GM23338 (cell line): ENCODE measurements at regions not wholly inside any gene's neighbourhood (a gene's known extent, or its start where the extent isn't known, plus 50 kb on each side); places are given as distances from the start of the nearest gene placed in this dataset.

Experiments
- ATAC-seq: fragments of 200-7000 bp; cut with Tn5 transposase; 3 replicates; pipeline ENCODE4 v1.9.1; 2020
- DNase-seq: peaks from one replicate; pipeline ENCODE4 v3.0.0-alpha.2; 2015; ENCODE audit warnings: low spot score
- H2AFZ ChIP-seq: fragments of 200-600 bp; sonication (generic); 2 replicates; pipeline ENCODE4 v1.8.0; 2016; ENCODE audit warnings: antibody characterized with exemption, mild to moderate bottlenecking, moderate library complexity
- H3F3A ChIP-seq: fragments of 200-600 bp; sonication (generic); replicated peaks from 2 replicates; pipeline ENCODE4 v1.8.0; 2017; ENCODE audit warnings: antibody characterized with exemption, mixed run types, low read depth
- H3K27ac ChIP-seq: fragments of 200-600 bp; sonication (generic); 2 replicates; pipeline ENCODE4 v1.6.1; 2016; ENCODE audit warnings: low read depth
- H3K27me3 ChIP-seq: fragments of 200-600 bp; sonication (generic); 2 replicates; pipeline ENCODE4 v1.8.0; 2016; ENCODE audit warnings: mild to moderate bottlenecking, mixed run types, moderate library complexity; ENCODE audit not compliant: insufficient read depth
- H3K36me3 ChIP-seq: fragments of 200-600 bp; sonication (generic); 2 replicates; pipeline ENCODE4 v1.8.0; 2016; ENCODE audit warnings: mild to moderate bottlenecking; ENCODE audit not compliant: insufficient read depth
- H3K4me1 ChIP-seq: fragments of 200-600 bp; sonication (generic); 2 replicates; pipeline ENCODE4 v1.8.0; 2016; ENCODE audit warnings: mild to moderate bottlenecking, moderate library complexity; ENCODE audit not compliant: insufficient read depth
- H3K4me2 ChIP-seq: fragments of 200-600 bp; sonication (generic); 2 replicates; pipeline ENCODE4 v1.7.1; 2017; ENCODE audit warnings: mixed run types
- H3K4me3 ChIP-seq: fragments of 200-600 bp; sonication (generic); 2 replicates; pipeline ENCODE4 v1.6.1; 2016; ENCODE audit warnings: mixed run types
- H3K79me2 ChIP-seq: fragments of 200-600 bp; sonication (generic); replicated peaks from 2 replicates; pipeline ENCODE4 v1.8.0; 2017; ENCODE audit warnings: mild to moderate bottlenecking; ENCODE audit not compliant: insufficient read depth
- H3K9me2 ChIP-seq: fragments of 200-600 bp; sonication (generic); 2 replicates; pipeline ENCODE4 v1.8.0; 2017; ENCODE audit not compliant: insufficient read depth
- H4K20me1 ChIP-seq: fragments of 200-600 bp; sonication (generic); replicated peaks from 2 replicates; pipeline ENCODE4 v1.8.0; 2017; ENCODE audit warnings: mild to moderate bottlenecking; ENCODE audit not compliant: insufficient read depth
- H3K27ac Mint-ChIP-seq: 2 replicates; pipeline ENCODE4 v1.8.0; 2020; ENCODE audit warnings: inconsistent platforms, mild to moderate bottlenecking, moderate library complexity, mixed read lengths
- H3K27me3 Mint-ChIP-seq: 3 replicates; pipeline ENCODE4 v1.8.0; 2022; ENCODE audit warnings: low read depth, mild to moderate bottlenecking, moderate library complexity, mixed read lengths, inconsistent platforms; ENCODE audit not compliant: insufficient read depth, poor library complexity
- H3K36me3 Mint-ChIP-seq: 3 replicates; pipeline ENCODE4 v1.8.0; 2021; ENCODE audit warnings: low read depth, mild to moderate bottlenecking, inconsistent platforms, moderate library complexity, mixed read lengths
- H3K4me1 Mint-ChIP-seq: 3 replicates; pipeline ENCODE4 v1.8.0; 2020; ENCODE audit warnings: mild to moderate bottlenecking, inconsistent platforms, mixed read lengths
- H3K4me3 Mint-ChIP-seq: 3 replicates; pipeline ENCODE4 v1.8.0; 2021; ENCODE audit warnings: moderate library complexity, mild to moderate bottlenecking, inconsistent platforms, mixed read lengths
- H3K9me3 Mint-ChIP-seq: 3 replicates; pipeline ENCODE4 v1.8.0; 2020; ENCODE audit warnings: moderate library complexity, mild to moderate bottlenecking, inconsistent platforms, mixed read lengths
- CREB1 ChIP-seq: fragments of 250-450 bp; sonication (Bioruptor Pico); IDR thresholded peaks from 2 replicates; pipeline ENCODE4 v1.5.0; 2020; ENCODE audit warnings: low read depth, mild to moderate bottlenecking, moderate library complexity
- CTCF ChIP-seq, 2 experiments: fragments of 200-600 bp in 1 of 2; sonication (generic) in 1 of 2; conservative IDR thresholded peaks; 2 replicates each; pipeline versions ENCODE4 v1.5.1 to v1.6.1; 2016 to 2017; ENCODE audit warnings: antibody characterized with exemption in 2 of 2, low read depth in 2 of 2, mild to moderate bottlenecking in 2 of 2, moderate library complexity in 1 of 2
- ETS1 ChIP-seq: IDR thresholded peaks from 2 replicates; pipeline ENCODE4 v1.6.1; 2016; ENCODE audit warnings: antibody characterized with exemption
- EZH2 ChIP-seq: fragments of 200-600 bp; sonication (generic); IDR thresholded peaks from one replicate; pipeline ENCODE4 v1.8.0; 2017; ENCODE audit warnings: antibody characterized with exemption, mild to moderate bottlenecking, low read depth; ENCODE audit not compliant: unreplicated experiment
- EZH2phosphoT487 ChIP-seq: fragments of 200-600 bp; sonication (generic); IDR thresholded peaks from one replicate; pipeline ENCODE4 v1.8.1; 2018; ENCODE audit warnings: antibody characterized with exemption; ENCODE audit not compliant: unreplicated experiment
- JUNB ChIP-seq: IDR thresholded peaks from one replicate; pipeline ENCODE4 v1.6.1; 2016; ENCODE audit warnings: antibody characterized with exemption; ENCODE audit not compliant: unreplicated experiment
- NANOG ChIP-seq: IDR thresholded peaks from 2 replicates; pipeline ENCODE4 v1.6.1; 2016; ENCODE audit warnings: antibody characterized with exemption, borderline replicate concordance
- POLR2AphosphoS5 ChIP-seq: IDR thresholded peaks from 2 replicates; pipeline ENCODE4 v1.6.1; 2016; ENCODE audit warnings: antibody characterized with exemption, low read depth
- REST ChIP-seq: IDR thresholded peaks from one replicate; pipeline ENCODE4 v1.6.1; 2018; ENCODE audit warnings: antibody characterized with exemption; ENCODE audit not compliant: unreplicated experiment
- STAT1 ChIP-seq: IDR thresholded peaks from one replicate; pipeline ENCODE4 v1.6.1; 2016; ENCODE audit warnings: antibody characterized with exemption; ENCODE audit not compliant: unreplicated experiment
- ZNF114 ChIP-seq: fragments of 250-450 bp; sonication (Bioruptor Pico); IDR thresholded peaks from 2 replicates; pipeline ENCODE4 v1.5.0; 2020; ENCODE audit warnings: mild to moderate bottlenecking, moderate library complexity
- ZNF331 ChIP-seq: fragments of 250-450 bp; sonication (Bioruptor Pico); IDR thresholded peaks from 2 replicates; pipeline ENCODE4 v1.5.0; 2020; ENCODE audit warnings: low read depth, mild to moderate bottlenecking, moderate library complexity
- ZNF462 ChIP-seq: fragments of 250-450 bp; sonication (Bioruptor Pico); IDR thresholded peaks from 2 replicates; pipeline ENCODE4 v1.5.0; 2020; ENCODE audit warnings: mild to moderate bottlenecking, moderate library complexity

- Histone ChIP-seq H3K79me2 (no peaks in the 10 kb centered on the region), H3K36me3 (no peaks in the 10 kb centered on the region), H3K9me2 (no peaks in the 10 kb centered on the region), H3K27me3 (no peaks in the 10 kb centered on the region), H4K20me1 (no peaks in the 10 kb centered on the region), H3K4me2 (no peak overlapping the region), H3K27ac (no peak overlapping the region), H2AFZ (no peak overlapping the region), H3F3A (no peaks in the 10 kb centered on the region), H3K4me1 (no peaks in the 10 kb centered on the region), H3K4me3 (no peak overlapping the region)
- H3K4me1 Mint-ChIP-seq = peaks cover 43% of the 10 kb centered on the region
- no peak overlapping the region for H3K4me3 Mint-ChIP-seq
- TF ChIP-seq EZH2phosphoT487 (no peak), CREB1 (CRISPR knock-in tag) (no peak), STAT1 (no peak), ZNF462 (CRISPR knock-in tag) (no peak), NANOG (no peak), ZNF331 (CRISPR knock-in tag) (no peak), ZNF114 (no peak), ETS1 (no peak), JUNB (no peak), CTCF (conservative IDR thresholded peaks at IDR 0.05; ENCODE audit: low read depth in 2 of 2) (no peak), POLR2AphosphoS5 (no peak), REST (no peak), EZH2 (no peak)
- no peaks in the 10 kb centered on the region for H3K9me3 Mint-ChIP-seq
- peaks cover 11% of the 10 kb centered on the region for H3K27me3 Mint-ChIP-seq
- no peak for ATAC-seq
- no peak overlapping the region for H3K27ac Mint-ChIP-seq
- no peak for DNase-seq
- H3K36me3 Mint-ChIP-seq = no peaks in the 10 kb centered on the region; the same call in 2 of the 3 replicates
Observed at GRCh38 chr10:131747791-131748190, 153.0 kb upstream of the PPP2R2D start.
